SK-N-SH (cell line): ENCODE measurements at regions not wholly inside any gene's neighbourhood (a gene's known extent, or its start where the extent isn't known, plus 50 kb on each side); places are given as distances from the start of the nearest gene placed in this dataset.

ENCODE experiments used
- CTCF ChIA-PET: fragments of 300-600, 350-600 bp; formaldehyde crosslinking; extraction: SDS; loops from one replicate; lab custom pipeline; 2021; lab: Yijun Ruan, JAX
- POLR2A ChIA-PET: fragments of 350-600 bp; sonication (Branson Sonifier 250); formaldehyde crosslinking; extraction: SDS; loops from one replicate; lab custom pipeline; 2020; ENCODE audit warnings: antibody characterized with exemption, inconsistent platforms; lab: Yijun Ruan, JAX
- DNase-seq: peaks from one replicate; pipeline ENCODE4 v3.0.0; 2012
- H2AFZ ChIP-seq: fragments of 200-600 bp; sonication (generic); 2 replicates; pipeline ENCODE4 v1.8.1; 2016; ENCODE audit warnings: antibody characterized with exemption, mild to moderate bottlenecking, low read depth
- H3F3A ChIP-seq: fragments of 200-600 bp; sonication (generic); replicated peaks from 2 replicates; pipeline ENCODE3; 2016; ENCODE audit warnings: antibody characterized with exemption, mild to moderate bottlenecking; ENCODE audit not compliant: insufficient read depth
- H3K27ac ChIP-seq, 2 experiments: fragments of 200-500 bp in 1 of 2; fragments of 200-600 bp in 1 of 2; sonication (Bioruptor generic) in 1 of 2; sonication (generic), shearing (Covaris generic) in 1 of 2; 2 replicates each; pipeline versions ENCODE4 v1.5.1 to v1.6.1; 2014 to 2016; ENCODE audit warnings: low read depth in 2 of 2, inconsistent platforms in 1 of 2, low read length in 1 of 2, mild to moderate bottlenecking in 1 of 2, mixed read lengths in 1 of 2
- H3K27me3 ChIP-seq: fragments of 200-600 bp; sonication (generic), shearing (Covaris generic); 2 replicates; pipeline ENCODE4 v1.6.1; 2016; ENCODE audit warnings: mixed run types; ENCODE audit not compliant: insufficient read depth
- H3K36me3 ChIP-seq, 2 experiments: fragments of 200-500 bp in 1 of 2; fragments of 200-600 bp in 1 of 2; sonication (Bioruptor generic) in 1 of 2; sonication (generic) in 1 of 2; replicated peaks in 1 of 2; 2 replicates each; pipeline versions ENCODE3 to v1.5.1; 2014 to 2016; ENCODE audit warnings: low read length in 1 of 2, mild to moderate bottlenecking in 1 of 2; ENCODE audit not compliant: insufficient read depth in 2 of 2, control insufficient read depth in 1 of 2
- H3K4me1 ChIP-seq, 2 experiments: fragments of 200-500 bp in 1 of 2; fragments of 200-600 bp in 1 of 2; sonication (Bioruptor generic) in 1 of 2; sonication (generic), shearing (Covaris generic) in 1 of 2; 2 replicates each; pipeline versions ENCODE4 v1.5.1 to v1.6.1; 2014 to 2016; ENCODE audit warnings: low read depth in 1 of 2, low read length in 1 of 2, mixed run types in 1 of 2; ENCODE audit not compliant: insufficient read depth in 2 of 2, control insufficient read depth in 1 of 2
- H3K4me2 ChIP-seq: fragments of 200-600 bp; sonication (generic), shearing (Covaris generic); 2 replicates; pipeline ENCODE4 v1.6.1; 2017; ENCODE audit warnings: mixed run types
- H3K4me3 ChIP-seq, 2 experiments: fragments of 200-500 bp in 1 of 2; fragments of 200-600 bp in 1 of 2; sonication (Bioruptor generic) in 1 of 2; sonication (generic), shearing (Covaris generic) in 1 of 2; 2 replicates each; pipeline versions ENCODE4 v1.5.1 to v1.8.1; 2014 to 2016; ENCODE audit warnings: low read depth in 2 of 2, inconsistent platforms in 1 of 2, low read length in 1 of 2, mild to moderate bottlenecking in 1 of 2, mixed read lengths in 1 of 2, moderate library complexity in 1 of 2
- H3K79me2 ChIP-seq: fragments of 200-600 bp; sonication (generic); 2 replicates; pipeline ENCODE4 v1.8.1; 2017; ENCODE audit warnings: mild to moderate bottlenecking; ENCODE audit not compliant: insufficient read depth
- H3K9ac ChIP-seq: fragments of 200-600 bp; sonication (generic); 2 replicates; pipeline ENCODE4 v1.6.1; 2017; ENCODE audit warnings: mixed run types
- H3K9me2 ChIP-seq: fragments of 200-600 bp; sonication (generic); 2 replicates; pipeline ENCODE4 v1.6.1; 2017; ENCODE audit warnings: mixed run types
- H3K9me3 ChIP-seq: fragments of 200-600 bp; sonication (generic); 2 replicates; pipeline ENCODE4 v1.6.1; 2017; ENCODE audit warnings: mixed run types, mild to moderate bottlenecking, moderate library complexity
- H4K20me1 ChIP-seq: fragments of 200-600 bp; sonication (generic); 2 replicates; pipeline ENCODE4 v1.6.1; 2017; ENCODE audit warnings: mild to moderate bottlenecking, mixed run types; ENCODE audit not compliant: insufficient read depth
- CHD2 ChIP-seq: fragments of 150-350 bp; IDR thresholded peaks from 2 replicates; pipeline ENCODE4 v1.6.1; 2018; ENCODE audit warnings: low read length; ENCODE audit not compliant: partially characterized antibody
- CTCF ChIP-seq: fragments of 200-600 bp; sonication (generic); IDR thresholded peaks from 2 replicates; pipeline ENCODE4 v1.6.1; 2017; ENCODE audit warnings: antibody characterized with exemption, mild to moderate bottlenecking, moderate library complexity
- EZH2phosphoT487 ChIP-seq: fragments of 200-600 bp; sonication (generic); IDR thresholded peaks from 2 replicates; pipeline ENCODE4 v1.6.1; 2017; ENCODE audit warnings: low read depth, mixed run types, mild to moderate bottlenecking, antibody characterized with exemption, moderate library complexity, borderline replicate concordance
- FOSL2 ChIP-seq: IDR thresholded peaks from 2 replicates; pipeline ENCODE4 v1.4.0; 2012; ENCODE audit warnings: low read depth, mild to moderate bottlenecking, moderate library complexity, borderline replicate concordance
- FOXM1 ChIP-seq: IDR thresholded peaks from 2 replicates; pipeline ENCODE4 v1.4.0; 2012; ENCODE audit warnings: low read depth, mild to moderate bottlenecking
- IRF3 ChIP-seq: fragments of 150-350 bp; IDR thresholded peaks from 2 replicates; pipeline ENCODE4 v1.6.1; 2016; ENCODE audit warnings: mild to moderate bottlenecking, low read depth, low read length
- JUND ChIP-seq: IDR thresholded peaks from 2 replicates; pipeline ENCODE4 v1.4.0; 2012
- MAX ChIP-seq: IDR thresholded peaks from 2 replicates; pipeline ENCODE4 v1.4.0; 2012; ENCODE audit warnings: low read depth
- MEF2A ChIP-seq: IDR thresholded peaks from 2 replicates; pipeline ENCODE4 v1.4.0; 2012; ENCODE audit warnings: low read depth, borderline replicate concordance
- POLR2AphosphoS5 ChIP-seq: IDR thresholded peaks from 2 replicates; pipeline ENCODE4 v1.6.1; 2012; ENCODE audit warnings: low read depth, low read length
- RAD21 ChIP-seq: IDR thresholded peaks from 2 replicates; pipeline ENCODE4 v1.6.1; 2012; ENCODE audit warnings: mild to moderate bottlenecking, low read length
- RXRA ChIP-seq: IDR thresholded peaks from 2 replicates; pipeline ENCODE4 v1.4.0; 2012; ENCODE audit warnings: low read depth, mild to moderate bottlenecking, borderline replicate concordance
- SIN3A ChIP-seq: IDR thresholded peaks from 2 replicates; pipeline ENCODE4 v1.6.1; 2012; ENCODE audit warnings: low read depth, mild to moderate bottlenecking, low read length, moderate library complexity, borderline replicate concordance
- SMC3 ChIP-seq: IDR thresholded peaks from 2 replicates; pipeline ENCODE4 v1.6.1; 2012; ENCODE audit warnings: low read depth, low read length, improper control_type of control experiment
- TCF12 ChIP-seq: IDR thresholded peaks from 2 replicates; pipeline ENCODE4 v1.4.0; 2012
- USF2 ChIP-seq: fragments of 150-350 bp; IDR thresholded peaks from 2 replicates; pipeline ENCODE4 v1.6.1; 2017; ENCODE audit warnings: antibody characterized with exemption, low read length, low read depth, borderline replicate concordance
- WGBS: methylation state at CpG from one replicate; pipeline ENCODE4 v1.1.6; 2017; ENCODE audit warnings: low lambda C conversion rate; 5-methylcytosine and 5-hydroxymethylcytosine counted together
- TF ChIP-seq, protein P1 (sequence below): IDR thresholded peaks from 2 replicates; pipeline ENCODE4; 2012
- TF ChIP-seq, protein P2 (sequence below): IDR thresholded peaks from 2 replicates; pipeline ENCODE4 v1.4.0; 2012; ENCODE audit warnings: low read depth, borderline replicate concordance
- TF ChIP-seq, protein P3 (sequence below): IDR thresholded peaks from 2 replicates; pipeline ENCODE4 v1.6.1; 2012; ENCODE audit warnings: mild to moderate bottlenecking, low read depth, low read length, moderate library complexity

GRCh38 chr4:189800545-189801088 is 140.1 kb upstream of the FRG1 start:
- no peaks in the 10 kb centered on the region for H3F3A ChIP-seq
- no peak overlapping the region for H3K4me2 ChIP-seq
- 52% methylated on average over 5 of the region's 5 CpGs for WGBS
- H3K9me3 ChIP-seq, result no peaks in the 10 kb centered on the region
- ChIA-PET CTCF (interaction anchor here (0.8 to 2.9 kb wide), 2 partner anchors 8 to 24 kb away, joined by 3 to 17 read pairs; no protein-coding TSS in a partner anchor), POLR2A (no interaction called here)
- H3K36me3 ChIP-seq, result no peaks in the 10 kb centered on the region
- no peak overlapping the region for H3K4me3 ChIP-seq
- no peak for TF ChIP-seq RAD21
- no peak for TF ChIP-seq FOXM1
- TF ChIP-seq, protein P1, sequence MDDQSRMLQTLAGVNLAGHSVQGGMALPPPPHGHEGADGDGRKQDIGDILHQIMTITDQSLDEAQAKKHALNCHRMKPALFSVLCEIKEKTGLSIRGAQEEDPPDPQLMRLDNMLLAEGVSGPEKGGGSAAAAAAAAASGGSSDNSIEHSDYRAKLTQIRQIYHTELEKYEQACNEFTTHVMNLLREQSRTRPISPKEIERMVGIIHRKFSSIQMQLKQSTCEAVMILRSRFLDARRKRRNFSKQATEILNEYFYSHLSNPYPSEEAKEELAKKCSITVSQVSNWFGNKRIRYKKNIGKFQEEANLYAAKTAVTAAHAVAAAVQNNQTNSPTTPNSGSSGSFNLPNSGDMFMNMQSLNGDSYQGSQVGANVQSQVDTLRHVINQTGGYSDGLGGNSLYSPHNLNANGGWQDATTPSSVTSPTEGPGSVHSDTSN, result no peak
- TF ChIP-seq TCF12, result no peak
- TF ChIP-seq EZH2phosphoT487, result no peak
- no peak for TF ChIP-seq RXRA
- no peak for TF ChIP-seq CHD2
- TF ChIP-seq SMC3, result no peak
- no peak for TF ChIP-seq SIN3A
- TF ChIP-seq FOSL2, result no peak
- no peak for TF ChIP-seq IRF3
- TF ChIP-seq, protein P2, sequence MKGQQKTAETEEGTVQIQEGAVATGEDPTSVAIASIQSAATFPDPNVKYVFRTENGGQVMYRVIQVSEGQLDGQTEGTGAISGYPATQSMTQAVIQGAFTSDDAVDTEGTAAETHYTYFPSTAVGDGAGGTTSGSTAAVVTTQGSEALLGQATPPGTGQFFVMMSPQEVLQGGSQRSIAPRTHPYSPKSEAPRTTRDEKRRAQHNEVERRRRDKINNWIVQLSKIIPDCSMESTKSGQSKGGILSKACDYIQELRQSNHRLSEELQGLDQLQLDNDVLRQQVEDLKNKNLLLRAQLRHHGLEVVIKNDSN, result no peak
- no peak for TF ChIP-seq POLR2AphosphoS5
- TF ChIP-seq CTCF, result no peak
- TF ChIP-seq, protein P3, sequence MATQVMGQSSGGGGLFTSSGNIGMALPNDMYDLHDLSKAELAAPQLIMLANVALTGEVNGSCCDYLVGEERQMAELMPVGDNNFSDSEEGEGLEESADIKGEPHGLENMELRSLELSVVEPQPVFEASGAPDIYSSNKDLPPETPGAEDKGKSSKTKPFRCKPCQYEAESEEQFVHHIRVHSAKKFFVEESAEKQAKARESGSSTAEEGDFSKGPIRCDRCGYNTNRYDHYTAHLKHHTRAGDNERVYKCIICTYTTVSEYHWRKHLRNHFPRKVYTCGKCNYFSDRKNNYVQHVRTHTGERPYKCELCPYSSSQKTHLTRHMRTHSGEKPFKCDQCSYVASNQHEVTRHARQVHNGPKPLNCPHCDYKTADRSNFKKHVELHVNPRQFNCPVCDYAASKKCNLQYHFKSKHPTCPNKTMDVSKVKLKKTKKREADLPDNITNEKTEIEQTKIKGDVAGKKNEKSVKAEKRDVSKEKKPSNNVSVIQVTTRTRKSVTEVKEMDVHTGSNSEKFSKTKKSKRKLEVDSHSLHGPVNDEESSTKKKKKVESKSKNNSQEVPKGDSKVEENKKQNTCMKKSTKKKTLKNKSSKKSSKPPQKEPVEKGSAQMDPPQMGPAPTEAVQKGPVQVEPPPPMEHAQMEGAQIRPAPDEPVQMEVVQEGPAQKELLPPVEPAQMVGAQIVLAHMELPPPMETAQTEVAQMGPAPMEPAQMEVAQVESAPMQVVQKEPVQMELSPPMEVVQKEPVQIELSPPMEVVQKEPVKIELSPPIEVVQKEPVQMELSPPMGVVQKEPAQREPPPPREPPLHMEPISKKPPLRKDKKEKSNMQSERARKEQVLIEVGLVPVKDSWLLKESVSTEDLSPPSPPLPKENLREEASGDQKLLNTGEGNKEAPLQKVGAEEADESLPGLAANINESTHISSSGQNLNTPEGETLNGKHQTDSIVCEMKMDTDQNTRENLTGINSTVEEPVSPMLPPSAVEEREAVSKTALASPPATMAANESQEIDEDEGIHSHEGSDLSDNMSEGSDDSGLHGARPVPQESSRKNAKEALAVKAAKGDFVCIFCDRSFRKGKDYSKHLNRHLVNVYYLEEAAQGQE, result no peak
- TF ChIP-seq MAX, result no peak
- no peak for TF ChIP-seq JUND
- TF ChIP-seq USF2, result no peak
- TF ChIP-seq MEF2A, result no peak
- H3K27me3 ChIP-seq, result no peaks in the 10 kb centered on the region
- no peaks in the 10 kb centered on the region for H3K9me2 ChIP-seq
- no peak overlapping the region for H2AFZ ChIP-seq
- no peaks in the 10 kb centered on the region for H4K20me1 ChIP-seq
- no peaks in the 10 kb centered on the region for H3K4me1 ChIP-seq
- no peak for DNase-seq
- no peaks in the 10 kb centered on the region for H3K79me2 ChIP-seq
- H3K27ac ChIP-seq, result no peak overlapping the region
- no peak overlapping the region for H3K9ac ChIP-seq
